HEK293 (cell line): ENCODE measurements at regions not wholly inside any gene's neighbourhood (a gene's known extent, or its start where the extent isn't known, plus 50 kb on each side); places are given as distances from the start of the nearest gene placed in this dataset.

Source experiments
- CTCF ChIA-PET: fragments of 350-600 bp; formaldehyde crosslinking; extraction: SDS; loops from one replicate; lab custom pipeline; 2021; ENCODE audit warnings: antibody characterized with exemption; lab: Yijun Ruan, JAX
- POLR2A ChIA-PET: fragments of 300-600 bp; formaldehyde crosslinking; extraction: SDS; loops from one replicate; lab custom pipeline; 2020; ENCODE audit warnings: antibody characterized with exemption, inconsistent platforms; lab: Yijun Ruan, JAX
- H3K27ac ChIP-seq: fragments of 200-500 bp; sonication (Bioruptor generic); 2 replicates; pipeline ENCODE4 v1.5.1; 2014; ENCODE audit warnings: low read depth, low read length, control low read depth, inconsistent platforms; ENCODE audit errors: extremely low read depth
- H3K36me3 ChIP-seq, 2 experiments: fragments of 200-500 bp in 1 of 2; sonication (Bioruptor generic) in 1 of 2; 1 replicate in 1 of 2; 2 replicates in 1 of 2; pipeline ENCODE4 v1.5.1; 2014 to 2017; ENCODE audit warnings: inconsistent platforms in 2 of 2, low read length in 2 of 2; ENCODE audit not compliant: control insufficient read depth in 2 of 2, insufficient read depth in 1 of 2
- H3K4me1 ChIP-seq: fragments of 200-500 bp; sonication (Bioruptor generic); 2 replicates; pipeline ENCODE4 v1.5.1; 2014; ENCODE audit warnings: mild to moderate bottlenecking, low read length, inconsistent platforms; ENCODE audit not compliant: control insufficient read depth, insufficient read depth
- H3K4me3 ChIP-seq: 2 replicates; pipeline ENCODE4 v1.5.1; 2011; ENCODE audit warnings: low read depth, mild to moderate bottlenecking, control low read depth, low read length, moderate library complexity
- H3K9me3 ChIP-seq: fragments of 200-500 bp; sonication (Bioruptor generic); 2 replicates; pipeline ENCODE4 v1.5.1; 2014; ENCODE audit warnings: low read depth, low read length, inconsistent platforms; ENCODE audit not compliant: control insufficient read depth, insufficient read depth
- BCL11B ChIP-seq: fragments of 450-650 bp; formaldehyde crosslinking; IDR thresholded peaks from 2 replicates; pipeline ENCODE4 v1.5.1; 2016; ENCODE audit warnings: low read depth, missing biosample characterization, missing genetic modification characterization
- HOXC10 ChIP-seq: sonication (generic); formaldehyde crosslinking; IDR thresholded peaks from 2 replicates; pipeline ENCODE4 v1.8.1; 2023; ENCODE audit warnings: mild to moderate bottlenecking, missing genetic modification reagents
- IKZF3 ChIP-seq: fragments of 450-650 bp; IDR thresholded peaks from 2 replicates; pipeline ENCODE4 v1.5.0; 2018; ENCODE audit warnings: missing biosample characterization, mild to moderate bottlenecking, missing genetic modification characterization, moderate library complexity
- MYNN ChIP-seq: fragments of 450-650 bp; formaldehyde crosslinking; IDR thresholded peaks from 2 replicates; pipeline ENCODE4 v1.5.1; 2016; ENCODE audit warnings: missing biosample characterization, missing genetic modification characterization, borderline replicate concordance
- PRDM4 ChIP-seq: fragments of 450-650 bp; formaldehyde crosslinking; IDR thresholded peaks from 2 replicates; pipeline ENCODE4 v1.5.1; 2017; ENCODE audit warnings: missing biosample characterization, missing genetic modification characterization
- PRDM6 ChIP-seq: fragments of 450-650 bp; formaldehyde crosslinking; IDR thresholded peaks from 2 replicates; pipeline ENCODE4 v1.5.1; 2017; ENCODE audit warnings: missing biosample characterization, missing genetic modification characterization
- TRIM28 ChIP-seq: IDR thresholded peaks from 2 replicates; pipeline ENCODE4 v1.6.1; 2011; ENCODE audit warnings: low read length, control low read depth, borderline replicate concordance
- ZBTB8A ChIP-seq: fragments of 450-650 bp; formaldehyde crosslinking; IDR thresholded peaks from 2 replicates; pipeline ENCODE4 v1.5.1; 2016; ENCODE audit warnings: missing biosample characterization, missing genetic modification characterization
- ZNF112 ChIP-seq: fragments of 450-650 bp; formaldehyde crosslinking; IDR thresholded peaks from 2 replicates; pipeline ENCODE4 v1.5.0; 2017; ENCODE audit warnings: missing biosample characterization, missing genetic modification characterization
- ZNF114 ChIP-seq: fragments of 450-650 bp; formaldehyde crosslinking; IDR thresholded peaks from 2 replicates; pipeline ENCODE4 v1.5.0; 2017; ENCODE audit warnings: missing biosample characterization, missing genetic modification characterization
- ZNF121 ChIP-seq: fragments of 450-650 bp; formaldehyde crosslinking; IDR thresholded peaks from 2 replicates; pipeline ENCODE4 v1.5.1; 2016; ENCODE audit warnings: missing biosample characterization, missing genetic modification characterization
- ZNF211 ChIP-seq: fragments of 450-650 bp; formaldehyde crosslinking; IDR thresholded peaks from 2 replicates; pipeline ENCODE4 v1.5.1; 2016; ENCODE audit warnings: low read depth, missing biosample characterization, missing genetic modification characterization
- ZNF302 ChIP-seq: fragments of 450-650 bp; formaldehyde crosslinking; IDR thresholded peaks from 2 replicates; pipeline ENCODE4 v1.5.1; 2016; ENCODE audit warnings: missing biosample characterization, missing genetic modification characterization, low read depth
- ZNF362 ChIP-seq: fragments of 450-650 bp; formaldehyde crosslinking; IDR thresholded peaks from 2 replicates; pipeline ENCODE4 v1.5.1; 2016; ENCODE audit warnings: missing biosample characterization, missing genetic modification characterization
- ZNF521 ChIP-seq: fragments of 450-650 bp; formaldehyde crosslinking; IDR thresholded peaks from 2 replicates; pipeline ENCODE4 v1.5.1; 2017; ENCODE audit warnings: missing biosample characterization, mild to moderate bottlenecking, missing genetic modification characterization
- ZNF580 ChIP-seq: fragments of 450-650 bp; formaldehyde crosslinking; IDR thresholded peaks from 2 replicates; pipeline ENCODE4 v1.5.1; 2016; ENCODE audit warnings: missing biosample characterization, missing genetic modification characterization
- ZNF596 ChIP-seq: fragments of 450-650 bp; IDR thresholded peaks from 2 replicates; pipeline ENCODE4 v1.5.0; 2018; ENCODE audit warnings: missing biosample characterization, mild to moderate bottlenecking, missing genetic modification characterization, moderate library complexity
- ZNF623 ChIP-seq: fragments of 450-650 bp; formaldehyde crosslinking; IDR thresholded peaks from 2 replicates; pipeline ENCODE4 v1.5.1; 2016; ENCODE audit warnings: missing biosample characterization, missing genetic modification characterization
- ZNF629 ChIP-seq: fragments of 450-650 bp; formaldehyde crosslinking; IDR thresholded peaks from 2 replicates; pipeline ENCODE4 v1.5.1; 2017; ENCODE audit warnings: missing biosample characterization, missing genetic modification characterization
- ZNF677 ChIP-seq: fragments of 450-650 bp; IDR thresholded peaks from 2 replicates; pipeline ENCODE4 v1.5.0; 2018; ENCODE audit warnings: missing biosample characterization, mild to moderate bottlenecking, missing genetic modification characterization, moderate library complexity
- ZNF830 ChIP-seq: fragments of 450-650 bp; IDR thresholded peaks from 2 replicates; pipeline ENCODE4 v1.5.0; 2018; ENCODE audit warnings: missing biosample characterization, missing genetic modification characterization, low read depth, mild to moderate bottlenecking, moderate library complexity
- TF ChIP-seq, protein P1 (sequence below): fragments of 450-650 bp; formaldehyde crosslinking; IDR thresholded peaks from 2 replicates; pipeline ENCODE4 v1.5.1; 2016; ENCODE audit warnings: missing biosample characterization, missing genetic modification characterization

DNA sequence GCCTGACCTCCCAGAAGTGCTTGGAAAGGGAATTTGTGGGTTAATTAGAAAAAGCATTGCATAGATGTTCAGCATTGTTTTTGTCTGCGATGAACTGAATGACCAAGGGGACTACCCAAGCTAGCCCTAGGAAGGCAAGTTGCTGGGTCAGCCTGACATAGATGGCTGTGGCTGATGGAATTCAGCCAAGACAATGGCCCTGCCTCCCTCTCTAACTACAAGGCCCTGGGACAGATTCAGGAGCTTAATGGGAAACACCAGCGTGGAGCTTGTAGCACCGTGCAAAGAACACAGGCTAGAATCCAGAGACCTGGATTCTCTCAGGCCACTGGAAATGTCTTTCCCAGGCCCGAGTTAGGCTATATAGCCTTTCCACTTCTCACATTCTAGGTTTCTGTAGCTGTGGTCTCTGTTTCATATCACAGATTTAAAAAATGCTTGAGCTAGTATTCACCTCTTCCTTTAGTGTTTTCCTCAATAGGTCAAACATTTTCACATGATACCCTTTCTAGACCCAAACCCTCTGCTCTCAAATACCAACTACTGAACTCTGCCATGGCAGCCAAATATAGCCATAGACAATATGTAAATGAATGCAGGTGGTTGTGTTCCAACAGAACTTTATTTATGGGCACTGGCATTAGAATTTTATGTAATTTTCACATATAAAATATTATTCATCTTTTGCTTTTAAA, 294.3 kb upstream of the MEX3C start:
- no peaks in the 10 kb centered on the region for H3K4me1 ChIP-seq
- ChIA-PET CTCF (interaction anchor here (0.6 kb wide), 1 partner anchor 641 kb away, joined by 5 read pairs; no protein-coding TSS in a partner anchor), POLR2A (no interaction called here)
- no peaks in the 10 kb centered on the region for H3K36me3 ChIP-seq
- no peaks in the 10 kb centered on the region for H3K9me3 ChIP-seq
- no peak overlapping the region for H3K4me3 ChIP-seq
- no peak overlapping the region for H3K27ac ChIP-seq
- TF ChIP-seq, protein P1, sequence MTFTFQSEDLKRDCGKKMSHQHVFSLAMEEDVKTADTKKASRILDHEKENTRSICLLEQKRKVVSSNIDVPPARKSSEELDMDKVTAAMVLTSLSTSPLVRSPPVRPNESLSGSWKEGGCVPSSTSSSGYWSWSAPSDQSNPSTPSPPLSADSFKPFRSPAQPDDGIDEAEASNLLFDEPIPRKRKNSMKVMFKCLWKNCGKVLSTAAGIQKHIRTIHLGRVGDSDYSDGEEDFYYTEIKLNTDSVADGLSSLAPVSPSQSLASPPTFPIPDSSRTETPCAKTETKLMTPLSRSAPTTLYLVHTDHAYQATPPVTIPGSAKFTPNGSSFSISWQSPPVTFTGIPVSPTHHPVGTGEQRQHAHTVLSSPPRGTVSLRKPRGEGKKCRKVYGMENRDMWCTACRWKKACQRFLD (tag by site-specific recombination): no peak
- TF ChIP-seq HOXC10 (CRISPR knock-in tag) (no peak), PRDM6 (no peak), ZNF629 (tag by site-specific recombination) (no peak), ZNF830 (tag by site-specific recombination) (no peak), ZNF677 (tag by site-specific recombination) (no peak), ZNF580 (tag by site-specific recombination) (no peak), BCL11B (tag by site-specific recombination) (no peak), ZNF596 (no peak), MYNN (tag by site-specific recombination) (no peak)
- TF ChIP-seq, all 188 proteins: peak for 0

DNA sequence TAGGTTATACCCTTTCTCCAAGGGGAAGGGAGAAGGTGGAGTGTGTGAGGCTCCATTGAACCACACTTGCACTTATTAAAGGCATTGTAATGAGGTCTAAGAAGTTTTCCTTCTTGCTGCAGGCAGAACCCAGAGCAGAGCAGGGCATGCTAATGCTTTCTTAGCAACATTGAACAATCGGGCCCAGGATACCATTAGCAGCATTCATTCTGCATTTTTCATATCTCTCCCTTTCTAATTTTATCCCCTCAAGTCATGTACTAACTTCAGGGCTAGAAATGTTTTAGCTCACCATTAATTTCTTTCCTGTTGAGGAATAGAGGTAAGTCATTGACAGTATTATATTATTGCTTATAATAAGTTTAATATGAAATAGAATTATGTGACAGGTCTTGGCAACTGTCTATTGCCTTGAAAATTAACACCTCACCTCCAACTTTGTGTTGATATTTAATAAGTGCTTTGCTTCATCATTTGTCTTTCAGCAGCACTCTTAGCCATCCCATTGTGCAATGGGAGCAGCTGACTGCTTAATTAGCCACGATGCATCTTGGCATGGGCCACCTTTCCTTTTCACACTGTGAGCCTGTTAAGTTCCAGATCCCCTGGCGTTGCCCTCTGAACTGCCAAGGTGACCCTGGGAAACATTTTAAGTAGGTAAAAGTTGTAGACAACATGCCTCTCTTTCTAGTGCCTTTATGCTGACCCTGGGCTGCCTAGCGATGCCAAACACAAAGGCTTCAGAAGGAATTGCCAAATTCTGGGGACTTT, 300.8 kb upstream of the MEX3C start:
- no peak overlapping the region for H3K27ac ChIP-seq
- no peaks in the 10 kb centered on the region for H3K9me3 ChIP-seq
- ChIA-PET CTCF (interaction anchor here (0.7 to 1.1 kb wide), 2 partner anchors 21 to 311 kb away, joined by 3 read pairs; no protein-coding TSS in a partner anchor), POLR2A (no interaction called here)
- H3K4me3 ChIP-seq: no peak overlapping the region
- H3K36me3 ChIP-seq: no peaks in the 10 kb centered on the region
- no peaks in the 10 kb centered on the region for H3K4me1 ChIP-seq
- TF ChIP-seq TRIM28 (no peak), ZNF362 (tag by site-specific recombination) (no peak), PRDM4 (tag by site-specific recombination) (no peak), ZNF596 (no peak), ZNF211 (tag by site-specific recombination) (no peak), ZNF830 (tag by site-specific recombination) (no peak), ZNF112 (tag by site-specific recombination) (no peak), ZNF302 (tag by site-specific recombination) (no peak), ZNF114 (tag by site-specific recombination) (no peak), ZNF677 (tag by site-specific recombination) (no peak), HOXC10 (CRISPR knock-in tag) (no peak), ZNF121 (tag by site-specific recombination) (no peak), IKZF3 (tag by site-specific recombination) (no peak), ZBTB8A (tag by site-specific recombination) (no peak), ZNF521 (tag by site-specific recombination) (no peak), ZNF623 (tag by site-specific recombination) (no peak)
- TF ChIP-seq, protein P1 (tag by site-specific recombination): no peak
- TF ChIP-seq, all 188 proteins: peak for 0
